Activated T-cell treated with anti-CD3 and anti-CD28 coated beads, Interleukin-2, amount 50 U/mL, for 72 hours (primary cell): ENCODE measurements at regions not wholly inside any gene's neighbourhood (a gene's known extent, or its start where the extent isn't known, plus 50 kb on each side); places are given as distances from the start of the nearest gene placed in this dataset.

Source experiments
- ATAC-seq, 2 donors: fragments of 150-1000 bp; cut with Tn5 transposase; replicated peaks in 1 of 2; 2 replicates each; pipeline ENCODE4 v1.10.0; 2021; ENCODE audit warnings: moderate library complexity in 2 of 2, mild to moderate bottlenecking in 1 of 2
- DNase-seq, 2 donors: peaks; one replicate each; pipeline ENCODE4 v3.0.0; 2021 to 2022; ENCODE audit warnings: mixed read lengths in 1 of 2
- H3K27ac Mint-ChIP-seq: one replicate; pipeline ENCODE4 v1.8.0; 2022; ENCODE audit warnings: mild to moderate bottlenecking, moderate library complexity, mixed read lengths
- H3K27me3 Mint-ChIP-seq: one replicate; pipeline ENCODE4 v1.8.0; 2022; ENCODE audit warnings: low read depth, mixed read lengths
- H3K36me3 Mint-ChIP-seq, 2 donors: one replicate each; pipeline ENCODE4 v1.8.0; 2022; ENCODE audit warnings: mixed read lengths in 2 of 2, mild to moderate bottlenecking in 1 of 2; ENCODE audit not compliant: insufficient read depth in 2 of 2
- H3K4me1 Mint-ChIP-seq: one replicate; pipeline ENCODE4 v1.8.0; 2022; ENCODE audit warnings: low read depth, mixed read lengths
- H3K4me3 Mint-ChIP-seq, 2 donors: one replicate each; pipeline ENCODE4 v1.8.0; 2022; ENCODE audit warnings: mild to moderate bottlenecking in 2 of 2, mixed read lengths in 2 of 2, moderate library complexity in 2 of 2
- H3K9me3 Mint-ChIP-seq, 2 donors: one replicate each; pipeline ENCODE4 v1.8.0; 2022; ENCODE audit warnings: mixed read lengths in 2 of 2

- Mint-ChIP-seq H3K36me3 (no peaks in the 10 kb centered on the region), H3K27ac (no peak overlapping the region), H3K27me3 (peaks cover 19% of the 10 kb centered on the region), H3K9me3 (no peaks in the 10 kb centered on the region), H3K4me3 (no peak overlapping the region), H3K4me1 (no peaks in the 10 kb centered on the region)
- DNase-seq = no peak
- no peak for ATAC-seq
Observed at GRCh38 chrX:45309801-45310200, 109.1 kb upstream of the DIPK2B start.

- ATAC-seq = no peak
- no peak overlapping the region for H3K27ac Mint-ChIP-seq
- peaks cover 18% of the 10 kb centered on the region for H3K27me3 Mint-ChIP-seq
- no peaks in the 10 kb centered on the region for H3K9me3 Mint-ChIP-seq
- no peak for DNase-seq
- H3K4me3 Mint-ChIP-seq = no peak overlapping the region
- H3K36me3 Mint-ChIP-seq = no peaks in the 10 kb centered on the region
- no peaks in the 10 kb centered on the region for H3K4me1 Mint-ChIP-seq
Observed at GRCh38 chrX:45309096-45309495, 108.4 kb upstream of the DIPK2B start.

GRCh38 chrX:45306794-45307193 lies 106.1 kb upstream of the DIPK2B start:
- Mint-ChIP-seq H3K9me3 (no peaks in the 10 kb centered on the region), H3K36me3 (no peaks in the 10 kb centered on the region), H3K27ac (no peak overlapping the region), H3K4me3 (no peak overlapping the region), H3K27me3 (peaks cover 16% of the 10 kb centered on the region), H3K4me1 (no peaks in the 10 kb centered on the region)
- ATAC-seq (no peak), DNase-seq (no peak)

- ATAC-seq = no peak
- H3K36me3 Mint-ChIP-seq = no peaks in the 10 kb centered on the region
- no peak for DNase-seq
Observed at GRCh38 chrX:45300638-45301037, 100.0 kb upstream of the DIPK2B start.

GRCh38 chrX:45295259-45295986 lies 94.7 kb upstream of the DIPK2B start:
- ATAC-seq (no peak), DNase-seq (no peak)
- H3K36me3 Mint-ChIP-seq = no peaks in the 10 kb centered on the region
- no peaks in the 10 kb centered on the region for H3K9me3 Mint-ChIP-seq
- H3K4me1 Mint-ChIP-seq = no peaks in the 10 kb centered on the region
- H3K27me3 Mint-ChIP-seq = peaks cover 13% of the 10 kb centered on the region
- no peak overlapping the region for H3K4me3 Mint-ChIP-seq
- H3K27ac Mint-ChIP-seq = no peak overlapping the region

More at GRCh38 chrX:45300638-45301037, 100.0 kb upstream of the DIPK2B start:
- no peaks in the 10 kb centered on the region for H3K4me1 Mint-ChIP-seq
- no peak overlapping the region for H3K27ac Mint-ChIP-seq
- H3K27me3 Mint-ChIP-seq = peaks cover 17% of the 10 kb centered on the region
- H3K4me3 Mint-ChIP-seq = no peak overlapping the region
- no peaks in the 10 kb centered on the region for H3K9me3 Mint-ChIP-seq

GRCh38 chrX:45274576-45274975 lies 73.9 kb upstream of the DIPK2B start:
- H3K4me3 Mint-ChIP-seq = no peak overlapping the region
- H3K4me1 Mint-ChIP-seq = no peaks in the 10 kb centered on the region
- H3K36me3 Mint-ChIP-seq = no peaks in the 10 kb centered on the region
- ATAC-seq (no peak), DNase-seq (no peak)
- H3K27ac Mint-ChIP-seq = no peak overlapping the region
- peaks cover 0 to 1% of the 10 kb centered on the region in 2 donors for H3K9me3 Mint-ChIP-seq
- H3K27me3 Mint-ChIP-seq = peaks cover 20% of the 10 kb centered on the region

GRCh38 chrX:45267007-45267406 lies 66.3 kb upstream of the DIPK2B start:
- no peaks in the 10 kb centered on the region for H3K36me3 Mint-ChIP-seq
- H3K4me3 Mint-ChIP-seq = no peak overlapping the region
- no peaks in the 10 kb centered on the region for H3K9me3 Mint-ChIP-seq
- DNase-seq = no peak
- no peak overlapping the region for H3K27ac Mint-ChIP-seq
- ATAC-seq = no peak
- no peaks in the 10 kb centered on the region for H3K4me1 Mint-ChIP-seq
- peaks cover 54% of the 10 kb centered on the region for H3K27me3 Mint-ChIP-seq

- ATAC-seq = no peak
- peaks cover 54% of the 10 kb centered on the region for H3K27me3 Mint-ChIP-seq
- H3K36me3 Mint-ChIP-seq = no peaks in the 10 kb centered on the region
- H3K4me3 Mint-ChIP-seq = no peak overlapping the region
- no peaks in the 10 kb centered on the region for H3K9me3 Mint-ChIP-seq
- H3K27ac Mint-ChIP-seq = no peak overlapping the region
- DNase-seq = no peak
- no peaks in the 10 kb centered on the region for H3K4me1 Mint-ChIP-seq
Observed at GRCh38 chrX:45266456-45266855, 65.8 kb upstream of the DIPK2B start.

- H3K9me3 Mint-ChIP-seq = no peaks in the 10 kb centered on the region
- no peak for ATAC-seq
- no peak overlapping the region for H3K4me3 Mint-ChIP-seq
- H3K4me1 Mint-ChIP-seq = no peaks in the 10 kb centered on the region
- H3K36me3 Mint-ChIP-seq = no peaks in the 10 kb centered on the region
- no peak overlapping the region for H3K27ac Mint-ChIP-seq
- H3K27me3 Mint-ChIP-seq = peaks cover 44% of the 10 kb centered on the region
- DNase-seq = no peak
Observed at GRCh38 chrX:45264865-45265264, 64.2 kb upstream of the DIPK2B start.

- H3K27ac Mint-ChIP-seq = no peak overlapping the region
Observed at GRCh38 chrX:45261471-45261870, 60.8 kb upstream of the DIPK2B start.

GRCh38 chrX:45261005-45261404 lies 60.3 kb upstream of the DIPK2B start:
- ATAC-seq = no peak
- DNase-seq = no peak
- no peak overlapping the region for H3K4me3 Mint-ChIP-seq
- peaks cover 19% of the 10 kb centered on the region for H3K27me3 Mint-ChIP-seq
- no peaks in the 10 kb centered on the region for H3K9me3 Mint-ChIP-seq
- no peak overlapping the region for H3K27ac Mint-ChIP-seq
- no peaks in the 10 kb centered on the region for H3K4me1 Mint-ChIP-seq
- no peaks in the 10 kb centered on the region for H3K36me3 Mint-ChIP-seq

More at GRCh38 chrX:45261471-45261870, 60.8 kb upstream of the DIPK2B start:
- H3K9me3 Mint-ChIP-seq = no peaks in the 10 kb centered on the region
- no peaks in the 10 kb centered on the region for H3K4me1 Mint-ChIP-seq
- ATAC-seq (no peak), DNase-seq (no peak)
- peaks cover 24% of the 10 kb centered on the region for H3K27me3 Mint-ChIP-seq
- H3K4me3 Mint-ChIP-seq = no peak overlapping the region
- no peaks in the 10 kb centered on the region for H3K36me3 Mint-ChIP-seq

- no peak for DNase-seq
- Mint-ChIP-seq H3K27me3 (peaks cover 10% of the 10 kb centered on the region), H3K4me1 (no peaks in the 10 kb centered on the region), H3K9me3 (no peaks in the 10 kb centered on the region), H3K27ac (no peak overlapping the region), H3K4me3 (no peak overlapping the region), H3K36me3 (no peaks in the 10 kb centered on the region)
- no peak for ATAC-seq
Observed at GRCh38 chrX:45258731-45259402, 58.2 kb upstream of the DIPK2B start.
